OCI-LY3 (cell line): ENCODE measurements at regions not wholly inside any gene's neighbourhood (a gene's known extent, or its start where the extent isn't known, plus 50 kb on each side); places are given as distances from the start of the nearest gene placed in this dataset.

ENCODE experiments used
- EZH2phosphoT487 ChIP-seq: fragments of 200-600 bp; shearing (Covaris generic); IDR thresholded peaks from 2 replicates; pipeline ENCODE4 v1.6.1; 2018; ENCODE audit warnings: antibody characterized with exemption, mixed run types, low read depth
- TF ChIP-seq, protein P1 (sequence below): fragments of 200-600, 300-600 bp; sonication (generic); IDR thresholded peaks from 2 replicates; pipeline ENCODE4 v1.5.1; 2014; ENCODE audit warnings: antibody characterized with exemption, low read length, low read depth

DNA sequence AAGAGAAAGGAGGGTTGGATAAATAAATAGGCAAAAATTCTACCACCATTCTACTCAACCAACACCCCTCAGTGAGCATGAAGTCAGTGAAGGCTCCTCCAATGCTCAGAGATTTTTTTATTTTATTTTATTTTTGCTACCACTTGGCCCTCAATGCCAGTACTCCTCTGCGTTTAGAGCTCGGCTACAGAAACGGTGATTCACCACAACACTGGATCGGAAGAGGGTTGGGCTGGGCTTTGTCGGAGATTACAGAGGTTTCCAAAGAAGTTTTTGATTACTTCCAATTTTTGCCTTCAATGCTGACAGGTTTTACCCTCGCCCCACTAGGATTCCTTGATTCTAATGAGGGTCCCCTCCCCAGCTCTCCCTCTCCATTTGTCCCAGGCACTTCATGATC is 1027.2 kb upstream of the TMEM132C start:
- TF ChIP-seq, protein P1, sequence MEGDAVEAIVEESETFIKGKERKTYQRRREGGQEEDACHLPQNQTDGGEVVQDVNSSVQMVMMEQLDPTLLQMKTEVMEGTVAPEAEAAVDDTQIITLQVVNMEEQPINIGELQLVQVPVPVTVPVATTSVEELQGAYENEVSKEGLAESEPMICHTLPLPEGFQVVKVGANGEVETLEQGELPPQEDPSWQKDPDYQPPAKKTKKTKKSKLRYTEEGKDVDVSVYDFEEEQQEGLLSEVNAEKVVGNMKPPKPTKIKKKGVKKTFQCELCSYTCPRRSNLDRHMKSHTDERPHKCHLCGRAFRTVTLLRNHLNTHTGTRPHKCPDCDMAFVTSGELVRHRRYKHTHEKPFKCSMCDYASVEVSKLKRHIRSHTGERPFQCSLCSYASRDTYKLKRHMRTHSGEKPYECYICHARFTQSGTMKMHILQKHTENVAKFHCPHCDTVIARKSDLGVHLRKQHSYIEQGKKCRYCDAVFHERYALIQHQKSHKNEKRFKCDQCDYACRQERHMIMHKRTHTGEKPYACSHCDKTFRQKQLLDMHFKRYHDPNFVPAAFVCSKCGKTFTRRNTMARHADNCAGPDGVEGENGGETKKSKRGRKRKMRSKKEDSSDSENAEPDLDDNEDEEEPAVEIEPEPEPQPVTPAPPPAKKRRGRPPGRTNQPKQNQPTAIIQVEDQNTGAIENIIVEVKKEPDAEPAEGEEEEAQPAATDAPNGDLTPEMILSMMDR, result no peak
- no peak for TF ChIP-seq EZH2phosphoT487
